ENCODE measurements at regions not wholly inside any gene's neighbourhood (a gene's known extent, or its start where the extent isn't known, plus 50 kb on each side); places are given as distances from the start of the nearest gene placed in this dataset.
"Not testable (repeated sequence)": the region's sequence is repeated elsewhere in the genome, so short reads cannot be mapped to it uniquely, and the experiment has no call there.

DNA sequence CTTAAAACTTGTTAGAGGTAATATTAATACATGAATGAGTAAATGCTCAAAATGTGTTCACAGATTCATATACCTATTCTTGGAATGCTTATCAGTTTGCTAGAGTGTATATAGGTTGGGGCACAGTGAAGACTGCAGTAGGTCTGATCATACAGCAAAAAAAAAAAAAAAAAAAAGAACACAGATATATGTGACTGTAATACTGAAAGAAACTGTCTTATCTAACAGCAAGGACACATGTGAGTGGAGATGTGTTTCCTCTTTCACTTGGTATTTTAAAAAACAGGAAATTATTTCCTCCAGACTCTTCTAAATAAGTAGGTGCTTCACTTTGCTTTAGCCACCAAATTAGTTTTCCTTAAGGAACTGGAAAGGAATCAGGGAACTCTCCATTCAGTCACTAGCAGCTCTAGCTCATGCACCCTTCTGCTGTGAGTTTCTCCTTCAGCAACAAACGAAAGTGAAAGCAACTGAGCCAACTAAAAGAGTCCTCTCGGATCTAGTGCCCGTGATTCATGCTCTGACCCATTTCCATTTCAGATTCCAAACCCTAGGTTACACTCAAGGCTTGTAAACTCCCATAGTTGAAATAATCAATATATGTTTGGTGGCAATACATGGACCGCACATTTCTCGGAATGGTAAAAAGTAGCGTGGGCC lies 98.5 kb downstream of the DSEL start:
- no peaks in the 10 kb centered on the region for H3K9me3 ChIP-seq (ENCODE audit: control insufficient read depth, low read length)
- no peaks in the 10 kb centered on the region for H3K4me1 ChIP-seq (ENCODE audit: control insufficient read depth, insufficient read depth, low read length, poor library complexity, severe bottlenecking)
- H3K36me3 ChIP-seq (ENCODE audit: control insufficient read depth, insufficient read depth, low read length) = no peaks in the 10 kb centered on the region
- WGBS, 2 experiments (ENCODE audit: insufficient coverage in 2 of 2) = 82 to 86% methylated on average over 1 to 2 of the region's 6 CpGs
- no peak overlapping the region for H3K27ac ChIP-seq (ENCODE audit: low read depth, low read length, severe bottlenecking)
- no peak overlapping the region for H3K4me3 ChIP-seq (ENCODE audit: extremely low read depth, insufficient read depth, low read length, poor library complexity, severe bottlenecking)

- Histone ChIP-seq H3K4me1 (ENCODE audit: control insufficient read depth, insufficient read depth, low read length, poor library complexity, severe bottlenecking) (no peaks in the 10 kb centered on the region), H3K36me3 (ENCODE audit: control insufficient read depth, insufficient read depth, low read length) (no peaks in the 10 kb centered on the region), H3K27ac (ENCODE audit: low read depth, low read length, severe bottlenecking) (no peak overlapping the region), H3K4me3 (ENCODE audit: extremely low read depth, insufficient read depth, low read length, poor library complexity, severe bottlenecking) (no peak overlapping the region), H3K9me3 (ENCODE audit: control insufficient read depth, low read length) (no peaks in the 10 kb centered on the region)
- WGBS, 2 experiments (ENCODE audit: insufficient coverage in 2 of 2) = no CpG with 5 or more reads among the region's 2 CpGs
Measured at GRCh38 chr18:67411116-67411515, 105.4 kb downstream of the DSEL start.

- no peaks in the 10 kb centered on the region for H3K36me3 ChIP-seq (ENCODE audit: control insufficient read depth, insufficient read depth, low read length)
- no peak overlapping the region for H3K4me3 ChIP-seq (ENCODE audit: extremely low read depth, insufficient read depth, low read length, poor library complexity, severe bottlenecking)
- no peaks in the 10 kb centered on the region for H3K4me1 ChIP-seq (ENCODE audit: control insufficient read depth, insufficient read depth, low read length, poor library complexity, severe bottlenecking)
- H3K9me3 ChIP-seq (ENCODE audit: control insufficient read depth, low read length) = no peaks in the 10 kb centered on the region
- no peak overlapping the region for H3K27ac ChIP-seq (ENCODE audit: low read depth, low read length, severe bottlenecking)
- WGBS, 2 experiments (ENCODE audit: insufficient coverage in 2 of 2) = 80 to 100% methylated on average over 1 of the region's 4 CpGs
Measured at GRCh38 chr18:67410075-67411070, 106.1 kb downstream of the DSEL start.

- no peaks in the 10 kb centered on the region for H3K4me1 ChIP-seq (ENCODE audit: control insufficient read depth, insufficient read depth, low read length, poor library complexity, severe bottlenecking)
- no peaks in the 10 kb centered on the region for H3K9me3 ChIP-seq (ENCODE audit: control insufficient read depth, low read length)
- H3K36me3 ChIP-seq (ENCODE audit: control insufficient read depth, insufficient read depth, low read length) = no peaks in the 10 kb centered on the region
- H3K4me3 ChIP-seq (ENCODE audit: extremely low read depth, insufficient read depth, low read length, poor library complexity, severe bottlenecking) = no peak overlapping the region
- WGBS, 2 experiments (ENCODE audit: insufficient coverage in 2 of 2) = no CpG with 5 or more reads among the region's 1 CpG
- no peak overlapping the region for H3K27ac ChIP-seq (ENCODE audit: low read depth, low read length, severe bottlenecking)
Measured at GRCh38 chr18:67408240-67408639, 108.3 kb downstream of the DSEL start.

DNA sequence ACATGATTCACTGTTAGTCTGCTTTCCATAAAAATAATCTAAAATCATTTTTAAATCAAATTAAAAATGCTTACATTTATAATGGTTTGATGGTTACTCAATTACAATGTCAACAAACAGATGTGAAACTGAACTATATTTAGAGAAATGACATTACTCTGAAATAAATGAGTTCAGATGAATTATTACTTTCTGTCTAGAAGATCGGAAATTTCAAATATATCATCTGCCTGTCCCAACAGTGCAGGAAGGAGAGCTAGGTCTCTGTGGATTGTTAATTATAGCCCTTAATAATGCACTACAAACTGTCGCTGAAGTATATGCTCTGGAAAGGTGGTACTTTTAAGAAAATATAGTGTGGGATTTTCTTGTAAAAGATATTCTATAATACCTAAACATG lies 109.8 kb downstream of the DSEL start:
- no peak overlapping the region for H3K4me3 ChIP-seq (ENCODE audit: extremely low read depth, insufficient read depth, low read length, poor library complexity, severe bottlenecking)
- H3K4me1 ChIP-seq (ENCODE audit: control insufficient read depth, insufficient read depth, low read length, poor library complexity, severe bottlenecking) = no peaks in the 10 kb centered on the region
- H3K9me3 ChIP-seq (ENCODE audit: control insufficient read depth, low read length) = no peaks in the 10 kb centered on the region
- WGBS, 2 experiments (ENCODE audit: insufficient coverage in 2 of 2) = 100% methylated on average over 1 of the region's 2 CpGs; no CpG with 5 or more reads in 1 of the 2 experiments
- H3K27ac ChIP-seq (ENCODE audit: low read depth, low read length, severe bottlenecking) = no peak overlapping the region
- H3K36me3 ChIP-seq (ENCODE audit: control insufficient read depth, insufficient read depth, low read length) = no peaks in the 10 kb centered on the region

DNA sequence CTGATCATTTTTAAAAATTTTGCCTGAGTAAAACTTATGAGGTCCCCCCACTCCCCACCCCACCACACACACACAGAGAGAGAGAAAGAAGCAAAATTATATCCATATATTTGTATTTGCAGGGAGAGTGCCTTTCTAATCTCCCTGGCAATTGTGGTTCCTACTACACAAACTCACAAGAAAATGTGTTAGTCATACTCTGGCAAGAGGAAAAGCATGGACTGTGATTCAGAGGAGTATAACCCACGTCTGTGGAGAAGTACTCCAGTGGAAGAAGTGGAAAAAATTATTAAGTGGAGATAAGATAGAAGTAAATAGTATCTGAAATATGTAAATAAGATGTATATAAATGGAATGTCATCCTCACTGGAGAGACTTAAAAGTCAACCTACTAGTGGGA lies 114.0 kb downstream of the DSEL start:
- Histone ChIP-seq H3K9me3 (ENCODE audit: control insufficient read depth, low read length) (no peaks in the 10 kb centered on the region), H3K27ac (ENCODE audit: low read depth, low read length, severe bottlenecking) (no peak overlapping the region), H3K36me3 (ENCODE audit: control insufficient read depth, insufficient read depth, low read length) (no peaks in the 10 kb centered on the region), H3K4me3 (ENCODE audit: extremely low read depth, insufficient read depth, low read length, poor library complexity, severe bottlenecking) (no peak overlapping the region), H3K4me1 (ENCODE audit: control insufficient read depth, insufficient read depth, low read length, poor library complexity, severe bottlenecking) (no peaks in the 10 kb centered on the region)
- 67% methylated on average over 1 of the region's 1 CpG; no CpG with 5 or more reads in 1 of the 2 experiments for WGBS, 2 experiments (ENCODE audit: insufficient coverage in 2 of 2)

- 89 to 100% methylated on average over 1 of the region's 4 CpGs for WGBS, 2 experiments (ENCODE audit: insufficient coverage in 2 of 2)
- H3K9me3 ChIP-seq (ENCODE audit: control insufficient read depth, low read length) = no peaks in the 10 kb centered on the region
- H3K27ac ChIP-seq (ENCODE audit: low read depth, low read length, severe bottlenecking) = no peak overlapping the region
Measured at GRCh38 chr18:67400502-67401117, 115.9 kb downstream of the DSEL start.

GRCh38 chr18:67386032-67386431 lies 130.5 kb downstream of the DSEL start:
- H3K4me1 ChIP-seq (ENCODE audit: control insufficient read depth, insufficient read depth, low read length, poor library complexity, severe bottlenecking) = peaks cover 7% of the 10 kb centered on the region
- no peak overlapping the region for H3K4me3 ChIP-seq (ENCODE audit: extremely low read depth, insufficient read depth, low read length, poor library complexity, severe bottlenecking)
- WGBS, 2 experiments (ENCODE audit: insufficient coverage in 2 of 2) = 73 to 85% methylated on average over 2 of the region's 3 CpGs
- no peaks in the 10 kb centered on the region for H3K36me3 ChIP-seq (ENCODE audit: control insufficient read depth, insufficient read depth, low read length)
- no peaks in the 10 kb centered on the region for H3K9me3 ChIP-seq (ENCODE audit: control insufficient read depth, low read length)
- peak overlapping the region; percentile 69 for H3K27ac ChIP-seq (ENCODE audit: low read depth, low read length, severe bottlenecking)

More at GRCh38 chr18:67400502-67401117, 115.9 kb downstream of the DSEL start:
- H3K36me3 ChIP-seq (ENCODE audit: control insufficient read depth, insufficient read depth, low read length) = no peaks in the 10 kb centered on the region
- H3K4me1 ChIP-seq (ENCODE audit: control insufficient read depth, insufficient read depth, low read length, poor library complexity, severe bottlenecking) = peaks cover 5% of the 10 kb centered on the region
- no peak overlapping the region for H3K4me3 ChIP-seq (ENCODE audit: extremely low read depth, insufficient read depth, low read length, poor library complexity, severe bottlenecking)

DNA sequence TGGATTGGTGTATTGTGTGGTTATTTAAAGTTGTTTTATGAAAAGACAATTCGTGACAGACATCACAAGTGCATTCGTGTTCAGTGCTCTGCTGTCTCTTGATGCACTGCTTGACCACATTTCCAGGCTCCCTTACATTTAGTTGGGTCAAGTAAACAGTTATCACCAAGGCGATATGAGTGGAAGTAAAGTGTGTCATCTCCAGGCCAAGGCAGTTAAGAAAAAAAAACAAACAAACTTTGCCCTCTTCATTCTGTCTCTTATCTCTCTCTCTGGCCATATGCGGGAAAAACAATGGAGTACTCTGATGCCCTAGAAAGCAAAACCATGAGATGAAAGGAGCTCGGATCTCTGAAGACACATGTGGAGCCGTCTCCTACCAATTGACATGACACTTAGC lies 131.1 kb downstream of the DSEL start:
- WGBS, 2 experiments (ENCODE audit: insufficient coverage in 2 of 2) = 56% methylated on average over 3 of the region's 6 CpGs; no CpG with 5 or more reads in 1 of the 2 experiments
- Histone ChIP-seq H3K27ac (ENCODE audit: low read depth, low read length, severe bottlenecking) (peak overlapping the region; percentile 69), H3K36me3 (ENCODE audit: control insufficient read depth, insufficient read depth, low read length) (no peaks in the 10 kb centered on the region), H3K9me3 (ENCODE audit: control insufficient read depth, low read length) (no peaks in the 10 kb centered on the region), H3K4me1 (ENCODE audit: control insufficient read depth, insufficient read depth, low read length, poor library complexity, severe bottlenecking) (peaks cover 7% of the 10 kb centered on the region), H3K4me3 (ENCODE audit: extremely low read depth, insufficient read depth, low read length, poor library complexity, severe bottlenecking) (no peak overlapping the region)

DNA sequence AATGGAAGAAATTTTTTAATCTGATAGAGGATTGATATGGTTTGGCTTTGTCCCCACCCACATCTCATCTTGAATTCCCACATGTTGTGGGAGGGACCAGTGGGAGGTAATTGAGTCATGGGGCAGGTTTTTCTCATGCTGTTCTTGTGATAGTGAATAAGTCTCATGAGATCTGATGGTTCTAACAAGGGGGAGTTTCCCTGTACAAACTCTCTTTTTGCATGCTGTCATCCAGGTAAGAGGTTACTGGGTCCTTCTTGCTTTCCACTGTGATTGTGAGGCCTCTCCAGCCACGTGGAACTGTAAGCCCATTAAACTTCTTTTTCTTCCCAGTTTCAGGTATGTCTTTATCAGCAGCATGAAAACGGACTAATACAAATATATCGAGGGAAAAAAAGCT lies 132.5 kb downstream of the DSEL start:
- not testable (repeated sequence) for H3K27ac ChIP-seq (ENCODE audit: low read depth, low read length, severe bottlenecking); H3K36me3 ChIP-seq (ENCODE audit: control insufficient read depth, insufficient read depth, low read length); H3K9me3 ChIP-seq (ENCODE audit: control insufficient read depth, low read length); H3K4me1 ChIP-seq (ENCODE audit: control insufficient read depth, insufficient read depth, low read length, poor library complexity, severe bottlenecking); H3K4me3 ChIP-seq (ENCODE audit: extremely low read depth, insufficient read depth, low read length, poor library complexity, severe bottlenecking)
- 80 to 90% methylated on average over 1 to 3 of the region's 3 CpGs for WGBS, 2 experiments (ENCODE audit: insufficient coverage in 2 of 2)
